LNCAP (cell line): ENCODE measurements at regions not wholly inside any gene's neighbourhood (a gene's known extent, or its start where the extent isn't known, plus 50 kb on each side); places are given as distances from the start of the nearest gene placed in this dataset.

Source experiments
- CTCF ChIP-seq: fragments of 450-650 bp; IDR thresholded peaks from 2 replicates; pipeline ENCODE4 v1.5.1; 2017; ENCODE audit warnings: mild to moderate bottlenecking

GRCh38 chr21:19713313-19713712 lies 1284.9 kb upstream of the NCAM2 start:
- TF ChIP-seq CTCF = no peak

GRCh38 chr21:19724081-19724480 lies 1274.1 kb upstream of the NCAM2 start:
- no peak for TF ChIP-seq CTCF

GRCh38 chr21:19731251-19731650 lies 1267.0 kb upstream of the NCAM2 start:
- TF ChIP-seq CTCF = no peak

GRCh38 chr21:19759836-19760235 lies 1238.4 kb upstream of the NCAM2 start:
- no peak for TF ChIP-seq CTCF

GRCh38 chr21:19767546-19767945 lies 1230.7 kb upstream of the NCAM2 start:
- TF ChIP-seq CTCF = no peak

GRCh38 chr21:19771881-19772280 lies 1226.3 kb upstream of the NCAM2 start:
- TF ChIP-seq CTCF = no peak

GRCh38 chr21:19776076-19776475 lies 1222.1 kb upstream of the NCAM2 start:
- TF ChIP-seq CTCF = no peak

GRCh38 chr21:19781881-19782652 lies 1216.1 kb upstream of the NCAM2 start:
- no peak for TF ChIP-seq CTCF
